HUES6 (cell line): ENCODE measurements at regions not wholly inside any gene's neighbourhood (a gene's known extent, or its start where the extent isn't known, plus 50 kb on each side); places are given as distances from the start of the nearest gene placed in this dataset.

Source experiments
- H3K27ac ChIP-seq: 2 replicates; pipeline ENCODE4 v1.7.0; 2013; ENCODE audit warnings: low read depth, mild to moderate bottlenecking, low read length, inconsistent platforms
- H3K27me3 ChIP-seq: 2 replicates; pipeline ENCODE4 v1.6.1; 2013; ENCODE audit warnings: low read length; ENCODE audit not compliant: control insufficient read depth, insufficient read depth
- H3K36me3 ChIP-seq: 2 replicates; pipeline ENCODE4 v1.6.1; 2013; ENCODE audit warnings: low read length; ENCODE audit not compliant: control insufficient read depth, insufficient read depth
- H3K4me1 ChIP-seq: 2 replicates; pipeline ENCODE4 v1.6.1; 2013; ENCODE audit warnings: low read length; ENCODE audit not compliant: control insufficient read depth, insufficient read depth
- H3K4me3 ChIP-seq: 2 replicates; pipeline ENCODE4 v1.5.1; 2013; ENCODE audit warnings: low read depth, low read length
- H3K9ac ChIP-seq: one replicate; pipeline ENCODE4 v1.6.1; 2013; ENCODE audit warnings: mild to moderate bottlenecking, low read length
- H3K9me3 ChIP-seq: 2 replicates; pipeline ENCODE4 v1.6.1; 2013; ENCODE audit warnings: low read depth, low read length; ENCODE audit not compliant: control insufficient read depth, insufficient read depth

DNA sequence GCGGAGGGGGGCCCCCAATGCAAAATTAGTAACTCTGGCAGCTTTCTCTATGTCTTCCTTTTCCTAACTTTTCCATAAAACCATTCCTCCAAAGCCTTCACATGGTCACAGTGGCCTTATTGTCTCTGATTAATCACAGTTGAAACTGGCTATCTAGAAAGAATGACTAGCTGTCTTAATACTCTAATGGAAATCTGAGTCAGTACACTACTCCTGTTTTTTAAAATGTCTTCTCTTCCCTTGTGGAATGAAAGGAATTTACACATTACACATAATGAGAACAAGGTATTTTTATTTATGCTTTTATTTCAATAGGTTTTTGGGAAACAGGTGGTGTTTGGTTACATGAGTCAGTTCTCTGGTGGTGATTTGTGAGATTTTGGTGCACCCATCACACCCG is 66.3 kb upstream of the PUDP start:
- Histone ChIP-seq H3K4me3 (no peak overlapping the region), H3K27ac (no peak overlapping the region), H3K4me1 (peaks cover 14% of the 10 kb centered on the region), H3K27me3 (no peaks in the 10 kb centered on the region), H3K36me3 (no peaks in the 10 kb centered on the region), H3K9ac (no peak overlapping the region), H3K9me3 (no peaks in the 10 kb centered on the region)

DNA sequence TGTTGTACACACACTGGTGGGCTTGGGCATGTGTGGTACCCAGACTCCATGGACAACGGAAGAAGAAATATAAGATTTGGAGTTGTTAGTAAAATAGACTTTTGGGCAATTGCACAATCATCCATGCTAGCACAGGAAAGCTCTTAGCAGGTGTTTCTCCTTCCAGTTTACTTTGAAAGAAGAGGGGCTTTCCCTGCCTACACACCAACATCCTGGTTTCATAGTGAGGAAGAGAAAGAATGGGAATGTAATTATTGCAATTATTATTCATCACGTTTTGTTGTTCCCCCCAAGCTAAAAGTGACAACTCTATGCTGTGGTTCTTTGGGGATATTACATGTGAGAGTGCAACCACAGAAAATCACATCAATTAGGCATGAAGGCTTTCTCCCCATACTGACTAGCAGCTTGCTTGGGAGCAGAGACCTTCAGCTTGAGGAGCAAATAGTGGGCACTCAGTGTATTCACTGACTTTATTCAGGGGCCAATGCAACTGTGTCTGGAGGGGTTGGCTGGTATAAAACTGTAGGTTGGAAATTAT is 57.2 kb upstream of the PUDP start:
- H3K27me3 ChIP-seq = no peaks in the 10 kb centered on the region
- no peak overlapping the region for H3K4me3 ChIP-seq
- no peak overlapping the region for H3K27ac ChIP-seq
- H3K36me3 ChIP-seq = no peaks in the 10 kb centered on the region
- H3K9me3 ChIP-seq = no peaks in the 10 kb centered on the region
- no peaks in the 10 kb centered on the region for H3K4me1 ChIP-seq
- H3K9ac ChIP-seq = no peak overlapping the region

DNA sequence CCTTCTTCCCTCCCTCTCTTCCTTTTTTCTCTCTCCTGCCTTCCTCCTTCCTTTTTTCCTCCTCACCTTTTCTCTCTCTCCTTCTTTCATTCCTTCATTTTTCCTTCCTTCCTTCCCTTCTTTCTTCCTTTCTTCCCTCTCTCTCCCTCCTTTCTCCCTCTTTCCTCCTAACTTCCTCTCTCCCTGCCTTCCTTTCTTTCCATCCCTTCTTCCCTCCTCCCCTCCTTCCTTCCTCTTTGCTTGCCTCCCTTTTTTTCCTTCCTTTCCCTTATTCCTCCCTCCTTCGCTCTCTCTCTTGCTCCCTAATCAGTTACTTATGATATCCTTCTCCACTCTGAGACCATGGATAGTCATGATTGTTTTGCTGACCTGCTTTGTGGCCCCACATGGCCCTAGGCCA is 56.7 kb upstream of the PUDP start:
- Histone ChIP-seq H3K4me3 (no peak overlapping the region), H3K9me3 (no peaks in the 10 kb centered on the region), H3K36me3 (no peaks in the 10 kb centered on the region), H3K9ac (no peak overlapping the region), H3K27me3 (no peaks in the 10 kb centered on the region), H3K4me1 (no peaks in the 10 kb centered on the region), H3K27ac (no peak overlapping the region)

DNA sequence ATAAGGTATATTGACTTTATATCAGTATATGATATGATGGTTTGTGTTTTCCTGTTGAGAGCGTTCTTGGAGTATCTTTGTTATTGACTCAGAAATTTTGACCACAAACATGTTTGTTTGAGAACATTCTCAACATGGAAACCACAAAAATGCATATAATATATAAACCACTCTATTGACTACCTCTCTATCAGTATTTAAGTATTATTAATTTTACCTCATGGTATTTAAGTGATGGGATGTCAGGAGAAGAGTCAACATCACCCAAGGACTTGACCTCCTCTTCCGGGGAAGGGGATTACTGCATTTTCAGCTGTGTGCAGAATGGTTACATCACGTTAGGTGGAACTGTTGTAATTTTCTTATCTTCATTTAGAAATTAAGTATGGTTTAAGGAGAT is 54.3 kb upstream of the PUDP start:
- Histone ChIP-seq H3K36me3 (no peaks in the 10 kb centered on the region), H3K27ac (no peak overlapping the region), H3K9me3 (no peaks in the 10 kb centered on the region), H3K9ac (no peak overlapping the region), H3K27me3 (no peaks in the 10 kb centered on the region), H3K4me3 (no peak overlapping the region), H3K4me1 (no peaks in the 10 kb centered on the region)

DNA sequence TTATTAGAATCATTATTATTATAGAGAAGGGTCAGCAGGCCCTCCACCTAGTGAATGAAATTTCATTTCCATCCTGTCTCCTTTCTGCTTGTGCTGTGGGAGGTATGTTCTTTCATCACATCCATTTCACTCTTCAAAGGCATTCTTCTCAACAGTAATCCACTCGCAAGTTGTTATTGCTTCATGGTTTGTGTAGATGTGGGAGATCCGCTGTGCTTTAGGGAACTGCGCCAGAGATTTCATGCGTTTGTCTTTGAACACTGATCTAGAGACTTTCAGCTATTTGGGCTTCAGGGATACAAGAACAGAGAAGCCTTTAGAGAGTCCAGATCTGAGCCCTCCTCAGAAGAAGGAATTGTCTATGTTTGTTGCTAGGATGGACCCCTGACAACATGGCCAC is 53.5 kb upstream of the PUDP start:
- Histone ChIP-seq H3K9ac (no peak overlapping the region), H3K36me3 (no peaks in the 10 kb centered on the region), H3K27ac (no peak overlapping the region), H3K4me3 (no peak overlapping the region), H3K4me1 (peaks cover 3% of the 10 kb centered on the region), H3K9me3 (no peaks in the 10 kb centered on the region), H3K27me3 (no peaks in the 10 kb centered on the region)

DNA sequence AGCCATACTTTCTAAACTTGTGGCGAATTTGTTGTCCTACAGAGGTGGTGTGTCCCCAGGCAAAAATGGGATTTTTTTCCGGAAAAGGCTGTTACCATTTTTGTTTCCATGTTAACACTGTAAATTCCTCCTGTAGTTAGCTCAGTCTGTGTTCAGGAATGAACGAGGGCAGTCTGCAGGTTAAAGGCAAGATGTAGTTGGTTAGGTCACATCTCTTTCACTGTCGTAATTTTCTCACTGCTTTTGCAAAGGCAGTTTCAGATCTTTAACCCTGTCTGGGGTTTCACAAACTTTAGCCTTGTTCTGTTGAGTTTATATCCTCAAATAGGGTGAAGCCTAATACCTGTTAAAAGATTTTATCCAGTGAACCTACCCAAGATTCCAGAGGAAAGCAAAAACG is 50.5 kb upstream of the PUDP start:
- Histone ChIP-seq H3K9ac (no peak overlapping the region), H3K4me1 (peaks cover 11% of the 10 kb centered on the region), H3K27ac (no peak overlapping the region), H3K4me3 (no peak overlapping the region), H3K36me3 (no peaks in the 10 kb centered on the region), H3K27me3 (no peaks in the 10 kb centered on the region), H3K9me3 (no peaks in the 10 kb centered on the region)
